ENCODE measurements at regions not wholly inside any gene's neighbourhood (a gene's known extent, or its start where the extent isn't known, plus 50 kb on each side); places are given as distances from the start of the nearest gene placed in this dataset.

DNA sequence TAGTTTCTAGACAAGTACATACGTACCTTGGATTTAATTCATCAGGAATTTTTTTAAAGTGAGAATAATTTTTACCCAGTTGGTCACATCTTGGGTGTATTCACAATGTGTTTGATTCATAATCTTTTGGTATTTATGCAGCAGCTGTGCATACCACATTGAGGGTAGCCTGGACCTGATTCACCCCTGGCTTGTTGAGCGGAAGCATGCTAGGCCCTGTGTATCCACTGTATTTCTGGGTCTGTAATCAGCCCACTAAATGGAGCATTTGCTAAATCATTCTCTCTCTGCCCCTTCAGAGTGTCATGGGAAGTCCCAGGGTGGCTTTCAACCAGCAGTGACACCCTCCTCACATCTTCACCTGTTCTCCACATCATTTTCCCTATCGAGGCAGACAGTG lies 203.8 kb upstream of the RGS6 start:
- ATAC-seq (ENCODE audit: poor library complexity): no peak
- TF ChIP-seq, protein P1, sequence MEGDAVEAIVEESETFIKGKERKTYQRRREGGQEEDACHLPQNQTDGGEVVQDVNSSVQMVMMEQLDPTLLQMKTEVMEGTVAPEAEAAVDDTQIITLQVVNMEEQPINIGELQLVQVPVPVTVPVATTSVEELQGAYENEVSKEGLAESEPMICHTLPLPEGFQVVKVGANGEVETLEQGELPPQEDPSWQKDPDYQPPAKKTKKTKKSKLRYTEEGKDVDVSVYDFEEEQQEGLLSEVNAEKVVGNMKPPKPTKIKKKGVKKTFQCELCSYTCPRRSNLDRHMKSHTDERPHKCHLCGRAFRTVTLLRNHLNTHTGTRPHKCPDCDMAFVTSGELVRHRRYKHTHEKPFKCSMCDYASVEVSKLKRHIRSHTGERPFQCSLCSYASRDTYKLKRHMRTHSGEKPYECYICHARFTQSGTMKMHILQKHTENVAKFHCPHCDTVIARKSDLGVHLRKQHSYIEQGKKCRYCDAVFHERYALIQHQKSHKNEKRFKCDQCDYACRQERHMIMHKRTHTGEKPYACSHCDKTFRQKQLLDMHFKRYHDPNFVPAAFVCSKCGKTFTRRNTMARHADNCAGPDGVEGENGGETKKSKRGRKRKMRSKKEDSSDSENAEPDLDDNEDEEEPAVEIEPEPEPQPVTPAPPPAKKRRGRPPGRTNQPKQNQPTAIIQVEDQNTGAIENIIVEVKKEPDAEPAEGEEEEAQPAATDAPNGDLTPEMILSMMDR (IDR thresholded peaks at IDR 0.05): no peak
- H3K9me3 ChIP-seq (ENCODE audit: control insufficient read depth in 1 of 2, insufficient read depth in 1 of 2, low read length in 2 of 2): no peaks in the 10 kb centered on the region
- no peak overlapping the region for H3K27ac ChIP-seq (ENCODE audit: low read depth in 1 of 2, low read length in 2 of 2)
- no peak overlapping the region for H3K4me3 Mint-ChIP-seq
- no peak overlapping the region for H3K27ac Mint-ChIP-seq
- POLR2A ChIA-PET: no interaction called here
- H3K27me3 ChIP-seq (ENCODE audit: control insufficient read depth in 1 of 2, insufficient read depth in 2 of 2, low read length in 2 of 2): no peaks in the 10 kb centered on the region
- H3K36me3 Mint-ChIP-seq (ENCODE audit: low read depth): peaks cover 85% of the 10 kb centered on the region
- H3K27me3 Mint-ChIP-seq: no peaks in the 10 kb centered on the region
- no peaks in the 10 kb centered on the region for H3K4me1 ChIP-seq (ENCODE audit: insufficient read depth, low read length)
- H3K4me1 Mint-ChIP-seq (ENCODE audit: low read depth): no peaks in the 10 kb centered on the region
- CTCF ChIA-PET: no interaction called here
- no peak overlapping the region for H3K4me3 ChIP-seq (ENCODE audit: low read length)
- H3K36me3 ChIP-seq (ENCODE audit: insufficient read depth, low read length): peaks cover 51% of the 10 kb centered on the region
- intact Hi-C loops (cut with DNase I, micrococcal nuclease): no loop called here
- H3K9me3 Mint-ChIP-seq: no peaks in the 10 kb centered on the region
- DNase-seq: no peak

DNA sequence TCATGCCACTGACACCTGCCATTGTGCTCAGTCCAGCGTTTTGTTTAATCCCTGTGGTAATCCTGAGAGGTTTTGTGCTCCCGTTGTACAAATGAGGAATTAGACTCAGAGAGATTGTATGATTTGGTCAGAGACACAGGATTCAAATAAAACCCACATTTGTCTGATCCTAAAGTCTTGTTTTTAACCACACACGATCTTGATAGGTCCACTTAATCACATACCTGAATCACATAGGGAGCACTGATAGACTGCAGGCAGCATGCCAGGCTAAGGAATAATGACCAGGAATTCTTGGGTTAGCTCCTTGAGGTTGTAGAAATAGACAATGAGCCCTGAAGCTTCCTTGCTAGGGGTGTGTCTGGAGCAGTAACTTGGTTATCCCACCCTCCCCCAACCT lies 202.6 kb upstream of the RGS6 start:
- no peaks in the 10 kb centered on the region for H3K27me3 Mint-ChIP-seq
- POLR2A ChIA-PET: no interaction called here

DNA sequence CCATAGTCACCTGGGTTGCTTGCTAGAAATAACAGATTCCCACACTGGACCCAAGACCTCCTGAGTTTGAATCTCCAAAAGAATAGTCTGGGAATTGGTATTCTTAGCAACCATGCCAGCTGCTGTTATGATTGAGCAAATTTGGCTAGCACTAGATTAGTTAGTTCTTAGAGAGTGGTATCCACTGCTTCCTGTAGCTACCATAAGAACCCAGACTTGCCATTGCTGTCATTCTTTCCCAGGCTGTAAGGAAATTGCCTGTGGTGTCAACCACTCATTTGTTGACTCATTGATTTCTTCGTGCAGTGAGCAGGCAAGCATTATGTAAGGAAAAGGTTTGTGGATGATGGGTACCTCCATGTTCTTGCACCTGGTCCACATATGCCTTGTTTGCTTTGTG lies 201.8 kb upstream of the RGS6 start:
- POLR2A ChIA-PET: no interaction called here

More for the DNA sequence above, 202.6 kb upstream of the RGS6 start:
- Histone ChIP-seq H3K9me3 (ENCODE audit: control insufficient read depth in 1 of 2, insufficient read depth in 1 of 2, low read length in 2 of 2) (no peaks in the 10 kb centered on the region), H3K27ac (ENCODE audit: low read depth in 1 of 2, low read length in 2 of 2) (no peak overlapping the region), H3K4me3 (ENCODE audit: low read length) (no peak overlapping the region), H3K36me3 (ENCODE audit: insufficient read depth, low read length) (peaks cover 58% of the 10 kb centered on the region), H3K27me3 (ENCODE audit: control insufficient read depth in 1 of 2, insufficient read depth in 2 of 2, low read length in 2 of 2) (no peaks in the 10 kb centered on the region), H3K4me1 (ENCODE audit: insufficient read depth, low read length) (no peaks in the 10 kb centered on the region)
- Mint-ChIP-seq H3K36me3 (ENCODE audit: low read depth) (peaks cover 86% of the 10 kb centered on the region), H3K27ac (no peak overlapping the region), H3K9me3 (no peaks in the 10 kb centered on the region), H3K4me1 (ENCODE audit: low read depth) (no peaks in the 10 kb centered on the region), H3K4me3 (no peak overlapping the region)
- no peak for DNase-seq
- ATAC-seq (ENCODE audit: poor library complexity): no peak
- TF ChIP-seq, protein P1 (IDR thresholded peaks at IDR 0.05): no peak
- CTCF ChIA-PET: no interaction called here
- intact Hi-C loops (cut with DNase I, micrococcal nuclease): no loop called here

More for the DNA sequence above, 201.8 kb upstream of the RGS6 start:
- no peaks in the 10 kb centered on the region for H3K4me1 ChIP-seq (ENCODE audit: insufficient read depth, low read length)
- no peak for DNase-seq
- no peaks in the 10 kb centered on the region for H3K27me3 ChIP-seq (ENCODE audit: control insufficient read depth in 1 of 2, insufficient read depth in 2 of 2, low read length in 2 of 2)
- peaks cover 59% of the 10 kb centered on the region for H3K36me3 ChIP-seq (ENCODE audit: insufficient read depth, low read length)
- Mint-ChIP-seq H3K9me3 (no peaks in the 10 kb centered on the region), H3K4me3 (no peak overlapping the region), H3K27ac (no peak overlapping the region), H3K4me1 (ENCODE audit: low read depth) (no peaks in the 10 kb centered on the region), H3K27me3 (no peaks in the 10 kb centered on the region), H3K36me3 (ENCODE audit: low read depth) (peaks cover 86% of the 10 kb centered on the region)
- intact Hi-C loops (cut with DNase I, micrococcal nuclease): no loop called here
- H3K27ac ChIP-seq (ENCODE audit: low read depth in 1 of 2, low read length in 2 of 2): no peak overlapping the region
- no peak for ATAC-seq (ENCODE audit: poor library complexity)
- CTCF ChIA-PET: no interaction called here
- TF ChIP-seq, protein P1 (IDR thresholded peaks at IDR 0.05): no peak
- no peak overlapping the region for H3K4me3 ChIP-seq (ENCODE audit: low read length)
- no peaks in the 10 kb centered on the region for H3K9me3 ChIP-seq (ENCODE audit: control insufficient read depth in 1 of 2, insufficient read depth in 1 of 2, low read length in 2 of 2)
